Common myeloid progenitor, CD34-positive (primary cell): ENCODE measurements at regions not wholly inside any gene's neighbourhood (a gene's known extent, or its start where the extent isn't known, plus 50 kb on each side); places are given as distances from the start of the nearest gene placed in this dataset.
A peak's percentile ranks its signal among the peaks of the same experiment; 100 is the strongest.

Source experiments
- CTCF ChIA-PET: fragments of 350-600 bp; sonication (Branson Sonifier 250); formaldehyde crosslinking; loops from one replicate; lab custom pipeline; 2021; ENCODE audit warnings: antibody characterized with exemption; lab: Charles Lee
- POLR2A ChIA-PET: fragments of 350-600 bp; sonication (Branson Sonifier 250); formaldehyde crosslinking; loops from one replicate; lab custom pipeline; 2021; ENCODE audit warnings: antibody characterized with exemption; lab: Charles Lee
- DNase-seq, 3 donors: peaks; one replicate each; pipeline versions ENCODE4 v3.0.0 to v3.0.0-alpha.2; 2013
- H3K27ac ChIP-seq, 2 experiments: 1 replicate in 1 of 2; 2 replicates in 1 of 2; pipeline ENCODE4 v1.7.0; 2013; ENCODE audit warnings: inconsistent platforms in 2 of 2, low read length in 2 of 2, mild to moderate bottlenecking in 2 of 2, low read depth in 1 of 2, moderate library complexity in 1 of 2; ENCODE audit not compliant: severe bottlenecking in 2 of 2, insufficient read depth in 1 of 2, poor library complexity in 1 of 2
- H3K27me3 ChIP-seq, 5 experiments: replicated peaks in 2 of 5; 1 replicate in 3 of 5; 2 replicates in 2 of 5; pipeline versions ENCODE4 v1.6.1 to v1.7.0; 2013; ENCODE audit warnings: low read length in 4 of 5, mild to moderate bottlenecking in 2 of 5, moderate library complexity in 2 of 5, inconsistent platforms in 1 of 5; ENCODE audit not compliant: insufficient read depth in 5 of 5, control insufficient read depth in 4 of 5
- H3K36me3 ChIP-seq, 4 experiments: 1 replicate in 2 of 4; 2 replicates in 2 of 4; pipeline versions ENCODE4 v1.6.1 to v1.7.0; 2013; ENCODE audit warnings: low read length in 3 of 4, control low read depth in 1 of 4, mild to moderate bottlenecking in 1 of 4; ENCODE audit not compliant: control insufficient read depth in 4 of 4, insufficient read depth in 4 of 4
- H3K4me1 ChIP-seq, 4 experiments: 1 replicate in 3 of 4; 2 replicates in 1 of 4; pipeline versions ENCODE4 v1.6.1 to v1.7.1; 2013; ENCODE audit warnings: low read length in 3 of 4, mild to moderate bottlenecking in 3 of 4, control low read depth in 1 of 4, inconsistent platforms in 1 of 4, moderate library complexity in 1 of 4; ENCODE audit not compliant: control insufficient read depth in 4 of 4, insufficient read depth in 4 of 4; ENCODE audit errors: control extremely low read depth in 1 of 4
- H3K4me3 ChIP-seq, 7 experiments: 1 replicate in 4 of 7; 2 replicates in 3 of 7; pipeline versions ENCODE4 v1.5.1 to v1.7.0; 2013; ENCODE audit warnings: mild to moderate bottlenecking in 7 of 7, low read length in 6 of 7, moderate library complexity in 6 of 7, inconsistent platforms in 2 of 7, low read depth in 2 of 7, control low read depth in 1 of 7; ENCODE audit not compliant: insufficient read depth in 4 of 7, control insufficient read depth in 1 of 7; ENCODE audit errors: extremely low read depth in 1 of 7
- H3K9me3 ChIP-seq, 5 experiments: 1 replicate in 4 of 5; 2 replicates in 1 of 5; pipeline versions ENCODE4 v1.6.1 to v1.7.1; 2013; ENCODE audit warnings: low read length in 4 of 5, mild to moderate bottlenecking in 2 of 5, inconsistent platforms in 1 of 5, low read depth in 1 of 5, moderate library complexity in 1 of 5; ENCODE audit not compliant: control insufficient read depth in 4 of 5, insufficient read depth in 2 of 5; ENCODE audit errors: control extremely low read depth in 1 of 5
- WGBS: methylation state at CpG from one replicate; pipeline ENCODE4 v1.1.5; 2013; ENCODE audit not compliant: insufficient coverage; 5-methylcytosine and 5-hydroxymethylcytosine counted together

- no peak for DNase-seq
- Histone ChIP-seq H3K27ac (no peak overlapping the region), H3K4me3 (no peak overlapping the region), H3K9me3 (peaks cover 0 to 2% (median 0%) of the 10 kb centered on the region in 5 experiments), H3K4me1 (peaks cover 0 to 15% (median 6%) of the 10 kb centered on the region in 4 experiments), H3K27me3 (no peaks in the 10 kb centered on the region), H3K36me3 (no peaks in the 10 kb centered on the region)
- 100% methylated on average over 1 of the region's 2 CpGs for WGBS
- ChIA-PET CTCF (interaction anchor here (0.8 kb wide), 1 partner anchor 12 kb away, joined by 3 read pairs; no protein-coding TSS in a partner anchor), POLR2A (no interaction called here)
These were observed 73.8 kb upstream of the ATP5PO start for GRCh38 chr21:33989440-33989839.

GRCh38 chr21:33988237-33989017 is 72.8 kb upstream of the ATP5PO start:
- ChIA-PET CTCF (interaction anchor here (2.6 kb wide), 1 partner anchor 12 kb away, joined by 12 read pairs; no protein-coding TSS in a partner anchor), POLR2A (no interaction called here)
- no peak for DNase-seq
- peaks cover 0 to 2% (median 0%) of the 10 kb centered on the region in 5 experiments for H3K9me3 ChIP-seq
- H3K4me3 ChIP-seq, result no peak overlapping the region
- no peaks in the 10 kb centered on the region for H3K36me3 ChIP-seq
- H3K4me1 ChIP-seq, result peaks cover 0 to 5% (median 2%) of the 10 kb centered on the region in 4 experiments
- no peak overlapping the region for H3K27ac ChIP-seq
- no peaks in the 10 kb centered on the region for H3K27me3 ChIP-seq
- WGBS, result 96% methylated on average over 8 of the region's 10 CpGs

DNA sequence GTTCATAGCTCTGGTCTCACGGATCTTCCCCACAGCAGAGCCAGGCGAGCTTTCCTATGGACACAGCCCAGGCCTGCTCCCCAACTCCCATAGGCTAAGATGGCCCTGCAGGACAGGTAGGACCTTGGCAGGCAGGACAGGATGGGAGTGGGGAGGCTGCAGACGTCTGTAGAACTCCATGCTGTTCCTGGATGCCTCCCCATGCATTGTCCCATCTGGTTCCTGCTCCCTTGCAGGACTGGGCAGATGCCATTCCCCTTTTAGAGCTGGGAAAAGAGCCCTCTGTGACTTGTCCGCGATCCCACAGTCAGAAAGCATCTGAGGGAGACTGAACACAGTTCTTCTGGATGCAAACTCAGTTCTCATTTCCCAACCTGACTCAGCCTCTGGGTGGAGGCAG is 71.9 kb upstream of the ATP5PO start:
- Histone ChIP-seq H3K27me3 (no peaks in the 10 kb centered on the region), H3K4me1 (no peaks in the 10 kb centered on the region), H3K27ac (no peak overlapping the region), H3K36me3 (no peaks in the 10 kb centered on the region), H3K9me3 (no peaks in the 10 kb centered on the region), H3K4me3 (no peak overlapping the region)
- CTCF ChIA-PET, result interaction anchor here (1.1 to 2.6 kb wide), 3 partner anchors 11 to 19 kb away, joined by 3 to 12 read pairs (median 4); no protein-coding TSS in a partner anchor
- POLR2A ChIA-PET, result no interaction called here
- DNase-seq, result no peak
- 100% methylated on average over 4 of the region's 5 CpGs for WGBS

DNA sequence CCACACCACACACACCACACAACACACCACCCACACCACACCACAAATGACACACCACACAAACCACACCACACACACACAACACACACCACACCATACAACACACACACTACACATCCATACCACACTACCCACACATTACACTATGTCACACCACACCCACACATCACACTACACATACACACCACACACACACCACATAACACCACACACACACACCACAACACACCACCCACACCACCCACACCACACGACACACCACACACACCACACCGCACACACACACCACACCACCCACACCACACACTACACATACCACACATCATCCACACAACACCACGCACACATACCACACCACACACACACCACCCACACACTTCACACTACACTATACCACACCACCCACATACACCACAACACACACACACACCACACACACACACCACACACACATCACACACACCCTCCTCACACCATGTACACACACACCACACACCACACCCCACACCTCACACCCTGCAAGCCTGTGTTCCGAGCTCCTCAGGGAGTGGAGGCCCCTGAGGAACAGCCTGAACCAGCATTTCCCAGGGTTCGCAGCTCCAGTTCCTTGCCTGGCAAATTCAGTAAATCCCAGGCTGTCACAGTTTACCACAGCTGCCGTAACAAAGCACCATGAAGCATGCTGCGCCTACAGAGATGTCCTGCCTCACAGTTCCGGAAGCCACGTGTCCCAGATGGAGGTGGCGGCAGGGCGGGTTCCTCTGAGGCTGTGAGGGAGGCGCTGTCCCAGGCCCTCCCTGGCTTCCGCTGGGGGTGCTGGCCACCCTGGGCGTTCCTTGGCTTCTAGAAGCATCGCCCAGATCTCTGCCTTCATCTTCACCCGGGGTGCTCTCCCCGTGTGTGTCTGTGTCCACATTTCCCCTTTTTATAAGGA is 69.8 kb upstream of the ATP5PO start:
- Histone ChIP-seq H3K4me3 (no peak overlapping the region), H3K4me1 (peaks cover 0 to 1% (median 0%) of the 10 kb centered on the region in 4 experiments), H3K27me3 (no peaks in the 10 kb centered on the region), H3K27ac (no peak overlapping the region), H3K9me3 (no peaks in the 10 kb centered on the region), H3K36me3 (no peaks in the 10 kb centered on the region)
- peak in 1 of 3 donors; percentile 7 for DNase-seq
- CTCF ChIA-PET, result no interaction called here
- 91% methylated on average over 17 of the region's 17 CpGs for WGBS
- POLR2A ChIA-PET, result no interaction called here

GRCh38 chr21:33984021-33984481 is 68.4 kb upstream of the ATP5PO start:
- POLR2A ChIA-PET, result no interaction called here
- CTCF ChIA-PET, result interaction anchor here (0.9 kb wide), 1 partner anchor 39 kb away, joined by 3 read pairs; no protein-coding TSS in a partner anchor

GRCh38 chr21:33981391-33982101 is 65.9 kb upstream of the ATP5PO start:
- 86% methylated on average over 9 of the region's 10 CpGs for WGBS
- Histone ChIP-seq H3K27ac (no peak overlapping the region), H3K4me1 (peaks cover 9 to 19% (median 12%) of the 10 kb centered on the region in 4 experiments), H3K36me3 (no peaks in the 10 kb centered on the region), H3K4me3 (no peak overlapping the region), H3K9me3 (no peaks in the 10 kb centered on the region), H3K27me3 (no peaks in the 10 kb centered on the region)
- ChIA-PET CTCF (interaction anchor here (1.4 to 1.8 kb wide), 3 partner anchors 10 to 47 kb away, joined by 3 to 6 read pairs (median 3); no protein-coding TSS in a partner anchor), POLR2A (no interaction called here)
- DNase-seq, result no peak

More at GRCh38 chr21:33984021-33984481, 68.4 kb upstream of the ATP5PO start:
- no peaks in the 10 kb centered on the region for H3K9me3 ChIP-seq
- no peak overlapping the region for H3K4me3 ChIP-seq
- no peak for DNase-seq
- WGBS, result 93% methylated on average over 13 of the region's 13 CpGs
- peaks cover 0 to 3% (median 0%) of the 10 kb centered on the region in 4 experiments for H3K4me1 ChIP-seq
- no peaks in the 10 kb centered on the region for H3K36me3 ChIP-seq
- no peak overlapping the region for H3K27ac ChIP-seq
- H3K27me3 ChIP-seq, result no peaks in the 10 kb centered on the region
